Hindlimb muscle (tissue), 1 donor: ENCODE measurements at regions not wholly inside any gene's neighbourhood (a gene's known extent, or its start where the extent isn't known, plus 50 kb on each side); places are given as distances from the start of the nearest gene placed in this dataset.
"Not testable (repeated sequence)": the region's sequence is repeated elsewhere in the genome, so short reads cannot be mapped to it uniquely, and the experiment has no call there.

Experiments
- DNase-seq: peaks from one replicate; pipeline ENCODE4 v3.0.0-alpha.2; 2013

DNA sequence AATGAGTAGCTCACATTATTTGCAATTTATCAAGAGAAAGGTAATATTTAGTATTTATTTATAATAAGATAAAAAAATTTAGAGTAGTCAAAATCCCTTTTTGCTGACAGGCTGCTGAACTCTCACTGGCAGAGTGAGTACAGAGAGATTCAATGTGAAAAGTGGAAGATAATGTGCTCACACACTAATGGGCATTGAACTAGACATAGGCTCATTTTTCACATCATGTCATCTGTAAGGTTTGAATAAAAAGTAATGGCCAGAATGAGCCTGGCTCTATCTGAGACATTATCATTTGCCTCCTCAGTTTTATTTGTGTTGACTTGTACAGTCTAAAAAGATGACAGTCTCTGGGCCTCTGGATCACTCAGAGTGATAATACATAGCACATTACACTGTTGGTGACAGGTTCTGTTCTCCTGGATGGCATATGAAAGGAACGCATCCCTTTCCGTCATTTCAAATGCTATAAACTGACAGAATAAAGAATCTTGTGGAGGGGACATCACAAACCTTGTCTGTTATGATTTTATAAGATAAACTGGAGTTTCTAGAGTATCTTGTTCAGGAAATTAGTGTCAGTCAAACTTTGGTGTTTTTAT, 812.9 kb downstream of the NR4A2 start:
- no peak for DNase-seq

DNA sequence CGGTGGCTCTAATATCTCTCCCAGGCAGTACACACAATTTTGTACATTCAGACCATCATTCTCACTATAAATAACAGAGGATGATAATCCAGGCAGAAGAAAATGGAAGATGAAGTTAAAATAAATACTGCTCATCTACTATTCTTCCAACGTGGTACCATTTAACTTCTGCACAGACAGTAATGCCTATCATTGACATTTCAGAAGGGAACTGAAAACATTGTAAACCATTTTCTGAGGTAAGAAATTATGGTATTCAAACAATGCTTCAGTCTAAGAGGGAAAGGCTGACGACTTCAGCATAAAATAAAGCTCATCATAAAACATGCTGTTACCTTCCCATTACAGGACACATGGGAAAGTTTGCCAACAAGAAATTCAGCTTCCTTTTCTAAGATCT, 814.4 kb downstream of the NR4A2 start:
- DNase-seq: no peak

DNA sequence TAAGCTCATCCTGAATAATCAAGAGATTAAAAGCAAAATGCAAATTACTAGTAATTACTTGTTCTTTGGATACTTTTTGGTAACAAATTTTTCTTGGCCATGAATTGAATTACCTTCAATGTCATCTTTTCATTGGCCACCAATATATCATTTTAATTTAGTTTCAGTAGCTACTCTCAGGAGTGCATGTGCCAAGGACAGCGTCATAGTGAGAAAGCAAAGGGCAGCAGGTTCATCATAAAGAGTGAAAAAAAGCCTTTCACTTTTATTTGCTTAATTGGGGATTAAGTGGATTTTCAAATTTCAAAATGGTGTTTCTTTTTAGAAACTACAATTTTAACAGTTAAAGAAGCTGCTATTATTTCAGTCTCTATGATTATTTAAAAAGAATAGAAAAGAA, 815.2 kb downstream of the NR4A2 start:
- DNase-seq: no peak

DNA sequence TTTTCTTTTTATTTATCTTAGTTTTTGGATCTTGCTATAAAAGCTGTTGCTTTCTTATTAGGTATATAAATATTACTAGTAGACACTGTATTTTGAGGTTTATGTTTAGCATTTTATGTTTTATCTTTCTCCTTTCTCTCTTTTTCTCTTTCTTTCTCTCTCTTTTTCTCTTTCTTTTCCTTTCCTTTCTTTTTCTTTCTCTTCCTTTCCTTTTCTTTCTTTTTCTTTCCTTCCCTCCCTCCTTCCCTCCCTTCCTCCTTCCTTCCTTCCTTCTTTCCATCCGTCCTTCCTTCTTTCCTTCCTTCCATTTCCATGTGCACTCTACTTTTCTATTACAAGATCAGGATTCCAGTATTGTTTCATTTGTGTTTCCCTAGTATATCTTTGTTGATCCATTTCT, 814.8 kb downstream of the KCNJ3 start:
- DNase-seq: no peak

GRCh38 chr2:155502766-155503165, 804.3 kb downstream of the KCNJ3 start:
- no peak for DNase-seq

DNA sequence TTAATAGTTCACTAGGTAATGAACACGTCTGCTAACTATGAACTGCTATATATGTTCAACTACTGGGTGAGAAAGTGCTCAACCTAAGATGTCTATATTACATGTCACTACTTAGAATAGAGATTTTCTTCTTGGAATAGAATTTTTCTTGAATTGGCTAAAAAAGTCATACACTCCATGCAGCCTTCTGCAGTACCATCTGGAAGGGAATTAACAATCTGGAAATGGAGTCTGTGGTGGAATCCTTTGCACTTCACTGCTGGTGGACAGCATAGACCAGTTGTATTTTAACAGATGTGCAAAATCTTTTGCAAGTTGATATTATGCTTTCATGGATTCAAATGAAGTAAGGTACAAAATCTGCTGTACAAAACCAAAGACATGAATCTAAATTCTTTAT, 799.6 kb downstream of the KCNJ3 start:
- no peak for DNase-seq

- DNase-seq: no peak
Observed at GRCh38 chr2:155494744-155495143, 796.2 kb downstream of the KCNJ3 start.

DNA sequence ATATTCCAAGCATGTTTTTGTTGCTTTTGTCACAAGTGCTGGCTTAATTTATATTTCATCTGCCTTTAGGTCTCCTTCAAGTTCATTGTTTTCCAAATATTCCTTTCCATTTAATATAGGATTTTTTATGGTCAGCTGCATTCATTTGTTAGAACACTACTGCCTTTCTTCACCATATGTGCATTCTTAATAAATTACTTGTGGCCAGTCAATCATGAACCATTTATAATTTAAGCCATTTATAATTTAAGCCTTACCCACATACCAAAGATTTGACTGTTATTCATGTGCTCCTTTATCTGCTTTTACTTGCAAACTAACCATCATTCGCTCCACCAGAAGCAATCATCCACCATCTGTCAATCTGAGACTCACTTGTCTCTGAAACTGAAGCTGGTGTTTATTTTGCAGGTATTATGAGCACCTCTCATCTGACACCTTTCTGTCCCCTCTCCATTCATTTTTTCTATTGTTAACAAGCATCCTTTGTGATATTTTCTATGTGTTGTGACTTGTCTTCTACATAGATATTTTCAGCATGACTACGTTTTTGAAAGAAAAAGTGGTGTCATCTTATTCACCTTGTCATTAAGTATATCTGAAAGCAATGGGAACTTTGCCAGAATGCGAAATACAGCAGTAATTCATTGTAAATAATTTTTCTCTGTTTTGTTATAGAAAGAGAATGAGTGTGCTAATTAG, 786.8 kb downstream of the KCNJ3 start:
- no peak for DNase-seq

DNA sequence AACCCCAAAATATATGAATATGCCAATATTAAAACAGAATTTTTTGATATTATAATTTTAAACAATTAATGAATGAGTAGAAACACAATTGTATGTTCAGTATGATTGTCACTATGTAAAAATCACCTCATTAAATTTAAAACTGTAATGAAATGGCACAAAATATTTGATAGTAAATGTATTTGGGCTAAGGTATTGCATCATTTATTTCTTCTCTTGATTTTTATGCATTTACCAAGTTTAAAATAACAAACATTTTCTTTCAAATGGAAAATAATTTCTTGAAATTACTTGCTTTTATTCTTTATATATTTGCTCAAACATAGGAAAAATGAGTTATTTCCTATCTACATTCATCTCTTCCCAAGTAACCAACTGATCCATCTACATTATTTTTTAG, 782.6 kb downstream of the KCNJ3 start:
- no peak for DNase-seq

DNA sequence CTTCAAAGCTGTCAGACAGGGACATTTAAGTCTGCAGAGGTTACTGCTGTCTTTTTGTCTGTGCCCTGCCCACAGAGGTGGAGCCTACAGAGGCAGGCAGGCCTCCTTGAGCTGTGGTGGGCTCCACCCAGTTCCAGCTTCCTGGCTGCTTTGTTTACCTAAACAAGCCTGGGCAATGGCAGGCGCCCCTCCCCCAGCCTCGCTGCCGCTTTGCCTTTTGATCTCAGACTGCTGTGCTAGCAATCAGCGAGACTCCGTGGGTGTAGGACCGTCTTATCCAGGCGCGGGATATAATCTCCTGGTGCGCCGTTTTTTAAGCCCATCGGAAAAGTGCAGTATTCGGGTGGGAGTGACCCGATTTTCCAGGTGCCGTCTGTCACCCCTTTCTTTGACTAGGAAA, 773.5 kb downstream of the KCNJ3 start:
- not testable (repeated sequence) for DNase-seq

DNA sequence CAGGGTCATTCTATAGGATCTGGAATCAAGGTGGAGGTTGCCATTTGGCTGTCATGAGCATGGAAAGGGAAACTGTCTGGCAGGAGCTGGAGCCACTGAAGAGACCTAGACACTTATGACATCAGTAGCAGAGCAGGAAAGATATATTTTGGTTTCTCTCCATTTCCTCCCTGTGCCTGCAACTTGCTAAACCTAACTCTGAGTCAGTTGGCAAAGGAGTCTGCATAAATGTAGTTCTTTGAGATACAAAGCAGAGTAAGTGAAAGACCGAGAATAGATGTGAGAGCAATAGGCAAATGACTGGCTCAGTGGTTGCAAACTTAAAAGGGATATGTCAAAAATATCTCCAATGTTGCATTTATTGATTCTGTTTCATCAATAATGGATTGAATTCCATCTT, 757.7 kb downstream of the KCNJ3 start:
- DNase-seq: no peak

GRCh38 chr2:155442755-155443372, 744.4 kb downstream of the KCNJ3 start:
- no peak for DNase-seq

DNA sequence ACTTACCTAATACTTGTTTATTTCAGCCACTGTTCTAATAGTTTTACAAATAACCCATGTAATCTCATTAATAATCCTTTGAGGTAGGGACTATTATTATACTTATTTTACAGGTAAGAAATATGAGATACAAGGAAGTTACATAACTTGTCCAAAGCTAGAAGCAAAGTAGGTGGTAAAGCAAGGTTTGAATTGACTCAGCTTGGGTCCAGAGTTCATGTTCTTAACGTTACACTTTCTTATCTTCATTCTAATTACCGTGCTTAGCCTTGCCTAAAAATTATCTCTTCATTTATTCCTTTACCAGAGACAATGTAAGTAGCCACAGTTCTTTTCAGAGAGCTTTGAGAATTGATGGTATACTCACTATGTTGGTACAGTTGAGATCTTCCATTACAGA, 743.6 kb downstream of the KCNJ3 start:
- DNase-seq: no peak

DNA sequence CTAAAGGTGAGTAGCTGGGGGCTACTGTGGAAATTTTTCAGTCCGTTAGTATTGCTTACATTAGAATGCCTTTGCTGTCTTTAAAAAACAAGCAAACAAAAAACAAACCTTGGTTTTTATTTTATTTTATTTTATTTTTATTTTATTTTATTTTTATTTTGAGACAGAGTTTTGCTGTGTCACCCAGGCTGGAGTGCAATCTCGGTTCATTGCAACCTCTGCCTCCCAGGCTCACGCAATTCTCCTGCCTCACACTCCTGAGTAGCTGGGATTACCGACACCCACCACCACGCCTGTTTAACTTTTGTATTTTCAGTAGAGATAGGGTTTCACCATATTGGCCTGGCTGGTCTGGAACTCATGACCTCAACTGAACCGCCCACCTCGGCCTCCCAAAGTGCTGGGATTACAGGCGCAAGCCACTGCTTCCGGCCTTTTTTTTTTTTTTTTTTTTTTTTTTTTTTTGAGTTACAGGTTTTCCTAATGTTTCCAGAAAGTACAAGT, 732.6 kb downstream of the KCNJ3 start:
- DNase-seq: no peak

- DNase-seq: no peak
Observed at GRCh38 chr2:155427470-155427869, 729.0 kb downstream of the KCNJ3 start.

- DNase-seq: no peak
Observed at GRCh38 chr2:155424518-155424917, 726.0 kb downstream of the KCNJ3 start.

DNA sequence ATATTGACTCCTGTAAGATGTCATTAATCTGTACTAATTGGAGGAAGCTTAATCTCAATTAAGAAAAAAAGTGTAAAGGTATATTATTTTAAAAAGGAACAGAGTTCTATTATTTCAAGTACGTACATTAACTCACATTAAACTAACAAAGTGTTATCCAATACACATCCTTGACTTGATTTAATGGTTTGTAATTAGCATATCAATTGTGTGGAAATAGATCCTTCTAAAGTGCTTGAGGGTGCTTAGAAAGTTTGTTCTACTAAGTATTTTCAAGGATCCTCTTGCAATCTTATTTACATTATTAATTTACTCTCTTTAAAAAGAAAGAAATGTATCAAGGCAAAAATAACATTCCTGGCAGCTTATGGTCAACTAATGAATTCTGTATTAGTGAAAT, 720.3 kb downstream of the KCNJ3 start:
- DNase-seq: no peak

DNA sequence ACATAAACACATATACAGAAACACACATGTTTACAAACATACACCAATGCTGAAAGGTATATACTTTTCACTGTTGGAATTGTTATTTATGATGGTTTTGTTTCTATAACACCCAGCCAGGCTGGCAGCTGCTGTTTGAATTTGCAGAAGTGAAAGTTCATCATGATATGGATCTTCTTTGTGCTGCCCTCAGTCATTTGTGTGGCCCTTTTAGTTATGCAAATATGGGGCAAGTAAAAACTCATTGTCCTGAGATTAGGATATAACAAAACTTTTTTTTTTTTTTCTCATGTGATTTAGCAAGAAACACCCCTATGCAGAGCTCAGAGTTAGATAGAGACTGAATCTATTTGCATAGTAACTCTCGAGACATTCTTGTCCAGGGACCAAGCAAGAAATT, 714.1 kb downstream of the KCNJ3 start:
- DNase-seq: no peak

DNA sequence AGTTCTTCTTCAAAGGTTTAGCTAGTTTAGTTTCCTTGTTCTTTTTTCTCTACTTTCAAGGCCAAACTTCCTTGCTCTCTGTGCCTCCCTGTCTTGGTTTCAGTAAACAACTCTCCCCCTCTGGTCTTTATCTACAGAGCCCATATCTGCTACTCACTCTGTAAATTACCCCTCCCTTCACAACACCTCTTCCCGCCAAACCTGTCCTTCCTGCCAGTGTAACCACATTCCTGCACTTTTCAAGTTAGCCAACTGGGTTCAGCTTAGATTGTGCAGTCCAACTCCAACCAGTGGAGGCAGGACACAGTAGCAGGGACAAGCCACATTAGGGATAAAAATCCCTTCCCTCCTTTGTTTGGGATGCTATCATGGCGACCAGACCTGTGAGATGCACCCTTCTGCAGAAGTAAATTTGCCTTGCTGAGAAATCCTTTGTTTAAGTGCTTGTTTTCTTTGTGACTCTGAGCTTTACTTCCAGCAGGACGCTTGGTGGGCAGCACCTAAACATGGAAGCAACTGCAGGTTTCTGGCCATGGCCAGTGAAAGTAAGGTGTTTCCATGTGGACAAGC, 706.0 kb downstream of the KCNJ3 start:
- DNase-seq: no peak

DNA sequence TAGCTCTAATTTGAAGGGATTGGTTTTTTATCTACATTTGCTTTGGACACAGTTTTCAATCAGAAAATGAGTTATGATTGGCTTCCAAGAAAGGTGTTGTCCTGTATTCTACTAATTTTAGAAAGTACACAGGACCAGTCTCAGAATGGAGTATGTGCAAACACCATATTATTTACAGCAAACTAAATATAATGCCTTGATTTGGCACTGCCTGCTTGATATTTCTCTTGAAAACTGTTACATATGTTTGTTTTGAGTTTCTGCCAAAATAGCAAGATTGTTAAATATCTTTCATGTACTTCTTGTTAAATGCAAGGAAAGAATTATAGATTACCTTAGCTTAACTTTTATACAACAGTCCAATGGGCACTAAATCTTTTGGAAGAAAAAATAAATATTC, 694.9 kb downstream of the KCNJ3 start:
- no peak for DNase-seq

- DNase-seq: no peak
Observed at GRCh38 chr2:155391613-155392130, 693.2 kb downstream of the KCNJ3 start.

DNA sequence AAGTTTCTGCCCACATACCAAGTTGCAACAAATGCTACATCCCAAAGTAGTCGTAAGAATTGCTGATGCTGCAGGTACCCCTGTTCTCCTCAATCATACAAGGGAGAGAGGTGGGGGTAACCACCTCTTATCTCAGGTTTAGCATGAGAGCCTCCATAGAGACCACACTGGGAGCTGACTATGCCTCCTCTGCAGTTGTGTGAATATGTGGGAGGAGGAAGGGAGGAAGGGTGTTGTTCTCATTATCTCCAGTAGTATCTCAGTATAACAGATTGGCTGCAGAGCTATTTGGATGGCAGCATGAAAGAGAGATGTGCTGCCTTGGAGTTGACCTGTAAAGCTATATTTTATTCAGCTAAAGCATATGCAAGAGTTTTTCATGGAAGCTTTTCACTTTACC, 690.7 kb downstream of the KCNJ3 start:
- no peak for DNase-seq

GRCh38 chr2:155384555-155385123, 686.1 kb downstream of the KCNJ3 start:
- DNase-seq: no peak
